T-cell (primary cell): ENCODE measurements at regions not wholly inside any gene's neighbourhood (a gene's known extent, or its start where the extent isn't known, plus 50 kb on each side); places are given as distances from the start of the nearest gene placed in this dataset.
A peak's percentile ranks its signal among the peaks of the same experiment; 100 is the strongest.

Source experiments
- ATAC-seq, 4 experiments: fragments of 200-7000 bp in 3 of 4; fragments of 150-1000 bp in 1 of 4; cut with Tn5 transposase; replicated peaks in 1 of 4; 1 replicate in 3 of 4; 2 replicates in 1 of 4; pipeline ENCODE4 v1.10.0; 2021; ENCODE audit warnings: moderate library complexity in 3 of 4, mild to moderate bottlenecking in 2 of 4, moderate number of reproducible peaks in 1 of 4
- CTCF ChIA-PET, 2 donors: fragments of 300-600 bp; sonication (Branson Sonifier 250); formaldehyde crosslinking; loops; one replicate each; lab custom pipeline; 2022; ENCODE audit warnings: antibody characterized with exemption in 2 of 2; lab: Charles Lee
- POLR2A ChIA-PET, 2 donors: fragments of 300-600 bp; sonication (Branson Sonifier 250); formaldehyde crosslinking; loops; one replicate each; lab custom pipeline; 2022; ENCODE audit warnings: antibody characterized with exemption in 2 of 2; lab: Charles Lee
- DNase-seq, 35 experiments: peaks; one replicate each; pipeline versions ENCODE4 v3.0.0 to v3.0.0-alpha.2; 2013 to 2023
- H3K27ac ChIP-seq: one replicate; pipeline ENCODE4 v1.5.1; 2013; ENCODE audit warnings: low read length
- H3K27me3 ChIP-seq, 2 experiments: replicated peaks in 1 of 2; 1 replicate in 1 of 2; 2 replicates in 1 of 2; pipeline versions ENCODE4 v1.6.1 to v1.7.0; 2013; ENCODE audit warnings: low read length in 1 of 2, mixed read lengths in 1 of 2; ENCODE audit not compliant: control insufficient read depth in 2 of 2, insufficient read depth in 2 of 2; ENCODE audit errors: extremely low read depth in 1 of 2
- H3K36me3 ChIP-seq, 2 donors: 1 replicate in 1 of 2; 2 replicates in 1 of 2; pipeline versions ENCODE4 v1.6.1 to v1.7.0; 2013; ENCODE audit warnings: low read length in 1 of 2; ENCODE audit not compliant: control insufficient read depth in 2 of 2, insufficient read depth in 1 of 2; ENCODE audit errors: extremely low read depth in 1 of 2
- H3K4me1 ChIP-seq, 2 experiments: 1 replicate in 1 of 2; 2 replicates in 1 of 2; pipeline versions ENCODE4 v1.6.1 to v1.7.0; 2013; ENCODE audit warnings: low read length in 2 of 2, mixed read lengths in 1 of 2; ENCODE audit not compliant: insufficient read depth in 2 of 2, control insufficient read depth in 1 of 2; ENCODE audit errors: extremely low read depth in 1 of 2
- H3K4me3 ChIP-seq, 2 donors: 1 replicate in 1 of 2; 2 replicates in 1 of 2; pipeline versions ENCODE4 v1.5.1 to v1.7.0; 2013; ENCODE audit warnings: mild to moderate bottlenecking in 2 of 2, low read length in 1 of 2, moderate library complexity in 1 of 2; ENCODE audit not compliant: control insufficient read depth in 1 of 2; ENCODE audit errors: extremely low read depth in 1 of 2
- H3K9me3 ChIP-seq: 2 replicates; pipeline ENCODE4 v1.7.0; 2013
- H3K27ac Mint-ChIP-seq, 2 donors: one replicate each; pipeline ENCODE4 v1.8.0; 2020 to 2021; ENCODE audit warnings: mild to moderate bottlenecking in 2 of 2, mixed read lengths in 2 of 2
- H3K27me3 Mint-ChIP-seq, 2 donors: one replicate each; pipeline ENCODE4 v1.8.0; 2021 to 2022; ENCODE audit warnings: mixed read lengths in 2 of 2
- H3K36me3 Mint-ChIP-seq: one replicate; pipeline ENCODE4 v1.8.0; 2021; ENCODE audit warnings: mixed read lengths
- H3K4me1 Mint-ChIP-seq, 3 donors: one replicate each; pipeline ENCODE4 v1.8.0; 2020 to 2022; ENCODE audit warnings: mixed read lengths in 3 of 3, mild to moderate bottlenecking in 1 of 3
- H3K4me3 Mint-ChIP-seq, 3 donors: one replicate each; pipeline ENCODE4 v1.8.0; 2020 to 2022; ENCODE audit warnings: mild to moderate bottlenecking in 3 of 3, mixed read lengths in 3 of 3, moderate library complexity in 3 of 3
- H3K9me3 Mint-ChIP-seq, 3 donors: one replicate each; pipeline ENCODE4 v1.8.0; 2020 to 2022; ENCODE audit warnings: mixed read lengths in 3 of 3
- WGBS: methylation state at CpG from one replicate; pipeline ENCODE4 v1.1.5; 2013; ENCODE audit warnings: missing lambda C conversion rate; ENCODE audit not compliant: insufficient coverage; 5-methylcytosine and 5-hydroxymethylcytosine counted together

GRCh38 chr20:48482790-48483189, 345.0 kb downstream of the PREX1 start:
- H3K27ac ChIP-seq, result no peak overlapping the region
- WGBS, result 58% methylated on average over 3 of the region's 9 CpGs
- no peak overlapping the region for H3K27ac Mint-ChIP-seq

GRCh38 chr20:48480216-48480772, 347.5 kb downstream of the PREX1 start:
- H3K36me3 ChIP-seq, result no peaks in the 10 kb centered on the region
- Mint-ChIP-seq H3K4me1 (no peaks in the 10 kb centered on the region), H3K9me3 (peaks cover 0 to 4% (median 0%) of the 10 kb centered on the region in 3 donors), H3K4me3 (no peak overlapping the region), H3K36me3 (no peaks in the 10 kb centered on the region), H3K27ac (peak overlapping the region in 1 of 2 donors; percentile 37), H3K27me3 (peaks cover 26 to 44% of the 10 kb centered on the region in 2 donors)
- no peaks in the 10 kb centered on the region for H3K9me3 ChIP-seq
- ChIA-PET POLR2A (no interaction called here), CTCF (no interaction called here)
- H3K4me1 ChIP-seq, result no peaks in the 10 kb centered on the region
- H3K4me3 ChIP-seq, result no peak overlapping the region
- ATAC-seq (no peak), DNase-seq (no peak)
- H3K27me3 ChIP-seq, result peaks cover 0 to 41% of the 10 kb centered on the region in 2 experiments
- no peak overlapping the region for H3K27ac ChIP-seq
- whole genome bisulfite sequencing, result 54% methylated on average over 5 of the region's 5 CpGs

More at GRCh38 chr20:48482790-48483189, 345.0 kb downstream of the PREX1 start:
- no peak for ATAC-seq
- H3K27me3 ChIP-seq, result peaks cover 0 to 43% of the 10 kb centered on the region in 2 experiments
- H3K4me3 ChIP-seq, result no peak overlapping the region
- H3K36me3 Mint-ChIP-seq, result no peaks in the 10 kb centered on the region
- peaks cover 36 to 44% of the 10 kb centered on the region in 2 donors for H3K27me3 Mint-ChIP-seq
- no peak overlapping the region for H3K4me3 Mint-ChIP-seq
- no peaks in the 10 kb centered on the region for H3K4me1 ChIP-seq
- H3K4me1 Mint-ChIP-seq, result no peaks in the 10 kb centered on the region
- no peaks in the 10 kb centered on the region for H3K9me3 ChIP-seq
- no peaks in the 10 kb centered on the region for H3K9me3 Mint-ChIP-seq
- no peaks in the 10 kb centered on the region for H3K36me3 ChIP-seq
- ChIA-PET POLR2A (no interaction called here), CTCF (no interaction called here)
- DNase-seq, result no peak

- ChIA-PET POLR2A (no interaction called here), CTCF (no interaction called here)
- Histone ChIP-seq H3K9me3 (no peaks in the 10 kb centered on the region), H3K27ac (no peak overlapping the region), H3K36me3 (no peaks in the 10 kb centered on the region), H3K4me1 (no peaks in the 10 kb centered on the region), H3K4me3 (no peak overlapping the region), H3K27me3 (peaks cover 0 to 43% of the 10 kb centered on the region in 2 experiments)
- no peak overlapping the region for H3K27ac Mint-ChIP-seq
- H3K9me3 Mint-ChIP-seq, result peaks cover 0 to 4% (median 0%) of the 10 kb centered on the region in 3 donors
- WGBS, result 75% methylated on average over 9 of the region's 9 CpGs
- ATAC-seq (no peak), DNase-seq (no peak)
- H3K4me3 Mint-ChIP-seq, result no peak overlapping the region
- no peaks in the 10 kb centered on the region for H3K36me3 Mint-ChIP-seq
- peaks cover 19 to 39% of the 10 kb centered on the region in 2 donors for H3K27me3 Mint-ChIP-seq
- H3K4me1 Mint-ChIP-seq, result no peaks in the 10 kb centered on the region
These were observed 348.8 kb downstream of the PREX1 start for GRCh38 chr20:48478806-48479585.

- Mint-ChIP-seq H3K4me3 (no peak overlapping the region), H3K9me3 (peaks cover 0 to 4% (median 0%) of the 10 kb centered on the region in 3 donors), H3K27me3 (peaks cover 19 to 39% of the 10 kb centered on the region in 2 donors), H3K36me3 (no peaks in the 10 kb centered on the region), H3K27ac (no peak overlapping the region), H3K4me1 (no peaks in the 10 kb centered on the region)
- Histone ChIP-seq H3K9me3 (no peaks in the 10 kb centered on the region), H3K4me3 (no peak overlapping the region), H3K36me3 (no peaks in the 10 kb centered on the region), H3K27me3 (peaks cover 0 to 44% of the 10 kb centered on the region in 2 experiments), H3K27ac (no peak overlapping the region), H3K4me1 (no peaks in the 10 kb centered on the region)
- WGBS, result 38% methylated on average over 1 of the region's 5 CpGs
- CTCF ChIA-PET, result no interaction called here
- POLR2A ChIA-PET, result no interaction called here
- no peak for DNase-seq
- ATAC-seq, result no peak
These were observed 349.4 kb downstream of the PREX1 start for GRCh38 chr20:48478370-48478769.

GRCh38 chr20:48476854-48477253, 350.9 kb downstream of the PREX1 start:
- Histone ChIP-seq H3K27ac (no peak overlapping the region), H3K27me3 (peaks cover 0 to 46% of the 10 kb centered on the region in 2 experiments), H3K36me3 (no peaks in the 10 kb centered on the region), H3K9me3 (no peaks in the 10 kb centered on the region), H3K4me3 (no peak overlapping the region), H3K4me1 (no peaks in the 10 kb centered on the region)
- Mint-ChIP-seq H3K9me3 (peaks cover 0 to 4% (median 0%) of the 10 kb centered on the region in 3 donors), H3K4me3 (no peak overlapping the region), H3K4me1 (no peaks in the 10 kb centered on the region), H3K27me3 (peaks cover 19 to 33% of the 10 kb centered on the region in 2 donors), H3K27ac (no peak overlapping the region), H3K36me3 (no peaks in the 10 kb centered on the region)
- no peak for ATAC-seq
- ChIA-PET POLR2A (no interaction called here), CTCF (no interaction called here)
- 85% methylated on average over 4 of the region's 11 CpGs for WGBS
- no peak for DNase-seq

- H3K36me3 Mint-ChIP-seq, result no peaks in the 10 kb centered on the region
These were observed 353.8 kb downstream of the PREX1 start for GRCh38 chr20:48474022-48474421.

More at GRCh38 chr20:48474022-48474421, 353.8 kb downstream of the PREX1 start:
- H3K4me1 ChIP-seq, result no peaks in the 10 kb centered on the region
- WGBS, result 51% methylated on average over 5 of the region's 5 CpGs
- Mint-ChIP-seq H3K9me3 (peaks cover 0 to 4% (median 0%) of the 10 kb centered on the region in 3 donors), H3K27ac (no peak overlapping the region), H3K4me3 (no peak overlapping the region), H3K4me1 (no peaks in the 10 kb centered on the region), H3K27me3 (peaks cover 6 to 16% of the 10 kb centered on the region in 2 donors)
- H3K27ac ChIP-seq, result no peak overlapping the region
- no peaks in the 10 kb centered on the region for H3K36me3 ChIP-seq
- no peak overlapping the region for H3K4me3 ChIP-seq
- H3K9me3 ChIP-seq, result no peaks in the 10 kb centered on the region
- peaks cover 0 to 41% of the 10 kb centered on the region in 2 experiments for H3K27me3 ChIP-seq
- no peak for DNase-seq
- no peak for ATAC-seq
- POLR2A ChIA-PET, result interaction anchor here in 1 of 2 donors (0.7 kb wide), 1 partner anchor 126 kb away, joined by 3 read pairs; no protein-coding TSS in a partner anchor
- CTCF ChIA-PET, result no interaction called here
